Loucy (cell line): ENCODE measurements at regions not wholly inside any gene's neighbourhood (a gene's known extent, or its start where the extent isn't known, plus 50 kb on each side); places are given as distances from the start of the nearest gene placed in this dataset.

Experiments
- H2AFZ ChIP-seq: fragments of 200-600 bp; sonication (generic); 2 replicates; pipeline ENCODE4 v1.6.0; 2016; ENCODE audit warnings: antibody characterized with exemption, mild to moderate bottlenecking, low read length, moderate library complexity
- H3F3A ChIP-seq: fragments of 200-600 bp; 2 replicates; pipeline ENCODE4 v1.6.0; 2016; ENCODE audit warnings: antibody characterized with exemption, low read depth, mild to moderate bottlenecking
- H3K27me3 ChIP-seq: fragments of 200-600 bp; sonication (generic); 2 replicates; pipeline ENCODE4 v1.6.1; 2014; ENCODE audit warnings: low read length, mild to moderate bottlenecking; ENCODE audit not compliant: insufficient read depth, poor library complexity, severe bottlenecking
- H3K36me3 ChIP-seq: fragments of 200-600 bp; sonication (generic); 2 replicates; pipeline ENCODE4 v1.6.1; 2016; ENCODE audit warnings: low read length; ENCODE audit not compliant: insufficient read depth
- H3K4me1 ChIP-seq: fragments of 200-600 bp; sonication (generic); 2 replicates; pipeline ENCODE4 v1.5.1; 2014; ENCODE audit warnings: low read length, mild to moderate bottlenecking; ENCODE audit not compliant: insufficient read depth, poor library complexity, severe bottlenecking
- H3K4me2 ChIP-seq: fragments of 200-600 bp; sonication (generic); 2 replicates; pipeline ENCODE4 v1.6.0; 2014; ENCODE audit warnings: antibody characterized with exemption, low read length, low read depth, mild to moderate bottlenecking; ENCODE audit not compliant: poor library complexity, severe bottlenecking
- H3K4me3 ChIP-seq: fragments of 200-600 bp; sonication (generic); 2 replicates; pipeline ENCODE4 v1.5.1; 2014; ENCODE audit warnings: low read length, mild to moderate bottlenecking, mixed read lengths; ENCODE audit not compliant: poor library complexity, severe bottlenecking
- H3K79me2 ChIP-seq: fragments of 200-600 bp; sonication (generic); 2 replicates; pipeline ENCODE4 v1.6.1; 2014; ENCODE audit warnings: low read length; ENCODE audit not compliant: insufficient read depth
- H3K9ac ChIP-seq: fragments of 200-600 bp; sonication (generic); 2 replicates; pipeline ENCODE4 v1.6.0; 2014; ENCODE audit warnings: mild to moderate bottlenecking, low read depth, low read length, moderate library complexity; ENCODE audit not compliant: poor library complexity, severe bottlenecking
- H3K9me2 ChIP-seq: fragments of 200-600 bp; sonication (generic); replicated peaks from 2 replicates; pipeline ENCODE4 v1.6.1; 2016; ENCODE audit warnings: low read depth, low read length, mixed read lengths
- H3K9me3 ChIP-seq: fragments of 200-600 bp; sonication (generic); 2 replicates; pipeline ENCODE4 v1.6.1; 2014; ENCODE audit warnings: mild to moderate bottlenecking, antibody characterized with exemption, low read length, low read depth; ENCODE audit not compliant: insufficient read depth
- H4K20me1 ChIP-seq: fragments of 200-600 bp; sonication (generic); 2 replicates; pipeline ENCODE4 v1.6.0; 2014; ENCODE audit warnings: antibody characterized with exemption, low read length, mild to moderate bottlenecking; ENCODE audit not compliant: insufficient read depth, poor library complexity, severe bottlenecking
- CTCF ChIP-seq: fragments of 200-600 bp; sonication (generic); conservative IDR thresholded peaks from 2 replicates; pipeline ENCODE4 v1.5.1; 2014; ENCODE audit warnings: mild to moderate bottlenecking, antibody characterized with exemption, low read length
- EZH2phosphoT487 ChIP-seq: fragments of 200-600 bp; IDR thresholded peaks from 2 replicates; pipeline ENCODE4 v1.6.1; 2018; ENCODE audit warnings: antibody characterized with exemption, mild to moderate bottlenecking, moderate library complexity, borderline replicate concordance

DNA sequence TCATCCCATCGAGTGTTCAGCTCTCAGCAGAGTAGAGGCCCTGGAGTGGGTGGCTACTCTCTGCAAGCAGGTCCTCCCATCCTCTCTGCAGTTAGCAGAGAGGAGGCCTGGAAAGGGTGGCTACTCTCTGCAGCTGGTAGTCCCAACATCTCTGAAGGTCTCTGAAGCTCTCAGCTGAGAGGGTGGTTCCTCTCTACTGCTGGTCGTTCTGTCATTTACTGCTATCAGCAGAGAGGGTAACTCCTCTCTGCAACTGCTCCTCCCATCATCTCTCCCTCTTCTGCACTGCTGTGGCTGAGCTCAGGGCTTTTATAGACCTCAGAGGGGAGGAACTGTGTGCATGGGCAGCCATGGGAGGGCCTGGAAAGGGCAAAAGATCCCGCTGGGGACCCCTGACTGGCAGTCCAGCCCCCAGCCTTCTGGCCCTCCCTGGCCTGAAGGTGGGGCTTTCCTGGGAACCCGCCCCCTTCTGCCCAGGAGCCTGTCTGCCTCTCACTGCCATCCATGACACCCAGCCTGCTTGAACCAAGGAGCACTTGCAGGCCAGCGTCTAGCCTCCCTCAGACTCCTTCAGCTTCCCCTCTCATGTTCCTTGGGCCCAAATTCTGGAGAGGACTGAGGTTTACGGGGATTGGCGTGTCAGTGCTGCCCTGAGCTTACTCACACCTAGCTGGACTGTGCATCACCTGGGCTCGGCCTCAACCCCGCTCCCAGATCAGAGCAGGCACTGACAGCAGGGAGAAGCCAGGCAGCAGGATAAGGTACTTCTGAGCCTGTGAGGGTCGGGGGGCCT is 898.3 kb upstream of the NEGR1 start:
- H3K9me2 ChIP-seq, result no peaks in the 10 kb centered on the region
- no peaks in the 10 kb centered on the region for H3K36me3 ChIP-seq
- H2AFZ ChIP-seq, result no peak overlapping the region
- H4K20me1 ChIP-seq, result no peaks in the 10 kb centered on the region
- H3K27me3 ChIP-seq, result no peaks in the 10 kb centered on the region
- H3K9me3 ChIP-seq, result no peaks in the 10 kb centered on the region
- no peaks in the 10 kb centered on the region for H3K79me2 ChIP-seq
- H3F3A ChIP-seq, result no peaks in the 10 kb centered on the region
- H3K4me1 ChIP-seq, result no peaks in the 10 kb centered on the region
- TF ChIP-seq EZH2phosphoT487, result no peak
- TF ChIP-seq CTCF, result no peak
- H3K4me2 ChIP-seq, result no peak overlapping the region
- no peak overlapping the region for H3K4me3 ChIP-seq
- H3K9ac ChIP-seq, result no peak overlapping the region

DNA sequence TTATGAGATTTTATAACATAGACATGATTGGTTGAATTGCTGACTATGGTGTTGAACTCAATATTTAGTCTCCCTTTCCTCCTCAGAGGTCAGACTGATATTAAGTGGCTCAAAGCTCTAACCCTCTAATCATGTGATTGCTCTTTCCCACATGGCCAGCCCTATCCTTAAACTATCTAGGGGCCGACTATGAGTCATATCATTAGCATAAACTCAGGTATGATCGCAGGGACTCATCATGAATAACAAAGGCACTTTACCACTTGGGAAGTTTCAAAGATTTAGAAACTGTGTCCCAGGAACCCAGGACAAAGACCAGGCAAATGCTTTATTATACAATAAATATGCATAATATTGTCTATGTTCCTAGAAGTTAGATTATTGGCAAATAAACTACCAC is 894.6 kb upstream of the NEGR1 start:
- Histone ChIP-seq H3K79me2 (no peaks in the 10 kb centered on the region), H3K4me3 (no peak overlapping the region), H3F3A (no peaks in the 10 kb centered on the region), H3K4me1 (no peaks in the 10 kb centered on the region), H3K9ac (no peak overlapping the region), H4K20me1 (no peaks in the 10 kb centered on the region), H3K9me3 (no peaks in the 10 kb centered on the region), H3K36me3 (no peaks in the 10 kb centered on the region), H3K4me2 (no peak overlapping the region), H3K9me2 (no peaks in the 10 kb centered on the region), H2AFZ (no peak overlapping the region), H3K27me3 (no peaks in the 10 kb centered on the region)
- no peak for TF ChIP-seq CTCF
- TF ChIP-seq EZH2phosphoT487, result no peak

- no peak overlapping the region for H3K9ac ChIP-seq
- no peaks in the 10 kb centered on the region for H3K9me3 ChIP-seq
- no peak overlapping the region for H3K4me2 ChIP-seq
- no peaks in the 10 kb centered on the region for H3K79me2 ChIP-seq
- no peak overlapping the region for H2AFZ ChIP-seq
- H3F3A ChIP-seq, result no peaks in the 10 kb centered on the region
- H3K9me2 ChIP-seq, result no peaks in the 10 kb centered on the region
- H3K36me3 ChIP-seq, result no peaks in the 10 kb centered on the region
- H4K20me1 ChIP-seq, result no peaks in the 10 kb centered on the region
- TF ChIP-seq CTCF, result no peak
- TF ChIP-seq EZH2phosphoT487, result no peak
- H3K27me3 ChIP-seq, result no peaks in the 10 kb centered on the region
- no peak overlapping the region for H3K4me3 ChIP-seq
- no peaks in the 10 kb centered on the region for H3K4me1 ChIP-seq
Measured at GRCh38 chr1:73167009-73167657, 884.8 kb upstream of the NEGR1 start.
